ENCODE measurements at regions not wholly inside any gene's neighbourhood (a gene's known extent, or its start where the extent isn't known, plus 50 kb on each side); places are given as distances from the start of the nearest gene placed in this dataset.

DNA sequence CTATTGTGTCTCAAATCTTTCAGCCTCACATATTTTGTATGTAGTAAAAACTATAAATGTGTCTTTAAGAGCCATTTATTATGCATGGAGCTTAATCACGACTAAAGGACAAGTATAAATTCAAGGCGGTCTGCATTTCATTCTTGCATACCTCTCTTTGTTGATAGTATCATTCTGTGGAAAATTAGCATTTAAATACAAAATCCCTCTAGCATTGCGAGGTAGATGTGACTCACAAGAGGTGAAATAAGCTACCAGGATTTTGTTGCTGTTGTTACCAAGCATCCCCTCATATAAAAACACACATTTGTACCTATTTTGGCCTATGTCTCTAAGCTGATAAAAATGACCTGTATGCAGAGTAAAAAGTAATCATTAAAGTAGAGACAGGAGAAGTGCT, 537.4 kb upstream of the LUZP2 start:
- no peak for DNase-seq

DNA sequence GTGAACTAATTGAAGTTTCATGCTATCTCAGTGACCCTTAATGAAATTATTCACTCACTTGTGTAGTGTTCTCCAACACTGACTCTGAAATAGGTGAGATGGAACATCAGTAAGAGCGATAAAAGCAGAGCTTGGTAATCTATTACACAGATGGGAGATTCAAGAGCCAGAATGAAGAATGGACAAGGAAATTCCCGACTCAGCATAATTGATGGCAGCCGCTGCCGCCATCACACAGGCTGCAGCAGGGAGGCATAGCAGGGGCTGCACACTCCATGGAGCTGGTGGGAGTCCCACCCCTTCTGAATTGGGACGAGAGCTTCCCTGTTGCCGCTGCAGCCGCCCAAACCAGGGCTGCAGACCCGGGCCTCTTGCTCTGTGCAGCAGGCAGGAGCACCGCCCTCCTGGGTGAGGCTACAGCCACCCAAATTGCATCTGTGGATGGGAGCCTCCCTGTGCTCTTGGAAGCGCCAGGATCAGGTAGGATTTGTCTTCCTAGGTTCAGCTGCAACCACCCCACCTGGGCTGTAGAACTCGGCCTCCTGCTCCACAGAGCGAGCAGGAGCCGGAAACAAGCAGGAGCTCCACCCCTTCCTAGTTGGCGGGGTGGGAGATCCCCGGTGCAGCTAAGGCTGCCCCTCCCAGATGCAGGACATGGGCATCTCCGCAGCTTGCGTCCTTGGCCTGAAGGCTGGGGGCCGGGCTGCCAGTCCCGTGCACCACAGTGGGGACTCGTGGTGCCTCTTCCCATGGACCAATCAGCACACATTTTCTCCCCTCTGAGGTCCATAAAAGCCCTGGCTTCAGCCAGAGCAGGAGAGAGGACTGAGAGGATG, 535.1 kb upstream of the LUZP2 start:
- intact Hi-C loops (cut with DNase I), result no loop called here
- Histone ChIP-seq H3K27me3 (no peaks in the 10 kb centered on the region), H3K9me3 (replicated peaks in 1 of 3) (no peaks in the 10 kb centered on the region), H3K4me3 (no peak overlapping the region), H3K4me1 (replicated peaks in 1 of 2) (no peaks in the 10 kb centered on the region), H3K27ac (no peak overlapping the region), H3K36me3 (replicated peaks in 1 of 2) (no peaks in the 10 kb centered on the region)
- TF ChIP-seq, protein P1, sequence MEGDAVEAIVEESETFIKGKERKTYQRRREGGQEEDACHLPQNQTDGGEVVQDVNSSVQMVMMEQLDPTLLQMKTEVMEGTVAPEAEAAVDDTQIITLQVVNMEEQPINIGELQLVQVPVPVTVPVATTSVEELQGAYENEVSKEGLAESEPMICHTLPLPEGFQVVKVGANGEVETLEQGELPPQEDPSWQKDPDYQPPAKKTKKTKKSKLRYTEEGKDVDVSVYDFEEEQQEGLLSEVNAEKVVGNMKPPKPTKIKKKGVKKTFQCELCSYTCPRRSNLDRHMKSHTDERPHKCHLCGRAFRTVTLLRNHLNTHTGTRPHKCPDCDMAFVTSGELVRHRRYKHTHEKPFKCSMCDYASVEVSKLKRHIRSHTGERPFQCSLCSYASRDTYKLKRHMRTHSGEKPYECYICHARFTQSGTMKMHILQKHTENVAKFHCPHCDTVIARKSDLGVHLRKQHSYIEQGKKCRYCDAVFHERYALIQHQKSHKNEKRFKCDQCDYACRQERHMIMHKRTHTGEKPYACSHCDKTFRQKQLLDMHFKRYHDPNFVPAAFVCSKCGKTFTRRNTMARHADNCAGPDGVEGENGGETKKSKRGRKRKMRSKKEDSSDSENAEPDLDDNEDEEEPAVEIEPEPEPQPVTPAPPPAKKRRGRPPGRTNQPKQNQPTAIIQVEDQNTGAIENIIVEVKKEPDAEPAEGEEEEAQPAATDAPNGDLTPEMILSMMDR (IDR thresholded peaks at IDR 0.05), result no peak
- TF ChIP-seq POLR2A (IDR thresholded peaks at IDR 0.05), result no peak
- 68 to 92% (median 76%) methylated on average over 6 to 20 of the region's 20 CpGs for WGBS, 4 donors
- no peak for DNase-seq

More for the DNA sequence above, 537.4 kb upstream of the LUZP2 start:
- WGBS, 4 donors, result 67 to 76% (median 74%) methylated on average over 3 of the region's 3 CpGs
- intact Hi-C loops (cut with DNase I), result no loop called here
- Histone ChIP-seq H3K4me3 (no peak overlapping the region), H3K4me1 (replicated peaks in 1 of 2) (no peaks in the 10 kb centered on the region), H3K27me3 (no peaks in the 10 kb centered on the region), H3K9me3 (replicated peaks in 1 of 3) (no peaks in the 10 kb centered on the region), H3K27ac (no peak overlapping the region), H3K36me3 (replicated peaks in 1 of 2) (no peaks in the 10 kb centered on the region)
- no peak for TF ChIP-seq POLR2A (IDR thresholded peaks at IDR 0.05)

- no peaks in the 10 kb centered on the region for H3K36me3 ChIP-seq (replicated peaks in 1 of 2)
- H3K9me3 ChIP-seq (replicated peaks in 1 of 3), result no peaks in the 10 kb centered on the region
- DNase-seq, result no peak
- H3K4me3 ChIP-seq, result no peak overlapping the region
- H3K27me3 ChIP-seq, result no peaks in the 10 kb centered on the region
- TF ChIP-seq POLR2A (IDR thresholded peaks at IDR 0.05), result no peak
- TF ChIP-seq, protein P1 (IDR thresholded peaks at IDR 0.05), result no peak
- H3K4me1 ChIP-seq (replicated peaks in 1 of 2), result no peaks in the 10 kb centered on the region
- intact Hi-C loops (cut with DNase I), result no loop called here
- no peak overlapping the region for H3K27ac ChIP-seq
- 67 to 84% (median 73%) methylated on average over 2 of the region's 2 CpGs for WGBS, 4 donors
Measured at GRCh38 chr11:23973244-23973643, 523.6 kb upstream of the LUZP2 start.

DNA sequence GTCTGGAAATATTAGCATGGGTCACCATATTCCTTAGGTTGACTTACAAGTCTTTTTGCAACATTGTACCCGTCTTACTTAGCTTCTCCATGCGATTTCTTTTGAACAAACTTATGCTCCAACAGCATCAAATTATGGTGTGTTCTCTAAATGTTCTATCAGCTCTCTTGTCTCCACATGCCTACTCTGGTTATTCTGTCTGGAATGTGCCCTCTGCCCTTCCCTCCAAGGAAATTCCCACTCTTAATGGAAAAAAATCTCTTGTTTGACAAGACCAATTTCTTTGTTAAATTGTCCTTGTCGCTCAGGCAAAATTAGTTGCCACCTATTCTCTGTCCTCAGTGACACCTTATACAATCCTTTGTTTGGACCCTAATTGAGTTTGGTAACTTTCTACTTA, 522.8 kb upstream of the LUZP2 start:
- Histone ChIP-seq H3K36me3 (replicated peaks in 1 of 2) (no peaks in the 10 kb centered on the region), H3K9me3 (replicated peaks in 1 of 3) (no peaks in the 10 kb centered on the region), H3K4me3 (no peak overlapping the region), H3K4me1 (replicated peaks in 1 of 2) (no peaks in the 10 kb centered on the region), H3K27me3 (no peaks in the 10 kb centered on the region), H3K27ac (no peak overlapping the region)
- intact Hi-C loops (cut with DNase I), result no loop called here
- WGBS, 4 donors, result 47 to 67% (median 52%) methylated on average over 3 of the region's 3 CpGs
- TF ChIP-seq POLR2A (IDR thresholded peaks at IDR 0.05), result no peak
- DNase-seq, result no peak

DNA sequence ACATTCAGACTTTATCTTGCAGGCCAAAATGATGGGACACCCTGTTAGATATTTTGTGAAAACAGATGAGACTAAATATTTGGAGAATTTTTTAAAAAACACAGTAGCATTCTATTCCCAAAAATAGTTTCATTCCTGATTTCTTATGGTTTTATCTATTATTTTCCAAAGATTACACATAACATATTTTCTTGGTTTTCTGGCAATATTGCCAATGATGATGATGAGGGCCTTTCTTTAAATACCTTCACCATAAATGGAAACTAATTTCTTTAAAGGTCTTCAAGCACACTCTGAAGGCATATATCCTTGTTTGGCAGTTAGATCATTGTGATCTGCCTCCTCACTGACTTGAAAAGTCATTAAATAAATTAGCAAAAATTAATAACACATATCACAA, 522.3 kb upstream of the LUZP2 start:
- Histone ChIP-seq H3K27ac (no peak overlapping the region), H3K4me1 (replicated peaks in 1 of 2) (no peaks in the 10 kb centered on the region), H3K4me3 (no peak overlapping the region), H3K9me3 (replicated peaks in 1 of 3) (no peaks in the 10 kb centered on the region), H3K36me3 (replicated peaks in 1 of 2) (no peaks in the 10 kb centered on the region), H3K27me3 (no peaks in the 10 kb centered on the region)
- no peak for DNase-seq
- TF ChIP-seq, protein P1 (IDR thresholded peaks at IDR 0.05), result no peak
- TF ChIP-seq POLR2A (IDR thresholded peaks at IDR 0.05), result no peak
- intact Hi-C loops (cut with DNase I), result no loop called here
